RWPE2 (cell line): ENCODE measurements at regions not wholly inside any gene's neighbourhood (a gene's known extent, or its start where the extent isn't known, plus 50 kb on each side); places are given as distances from the start of the nearest gene placed in this dataset.
"Not testable (repeated sequence)": the region's sequence is repeated elsewhere in the genome, so short reads cannot be mapped to it uniquely, and the experiment has no call there.

Source experiments
- ATAC-seq: fragments of 200-7000 bp; cut with Tn5 transposase; 3 replicates; pipeline ENCODE4 v1.9.1; 2021; ENCODE audit warnings: low read depth
- DNase-seq: peaks from one replicate; pipeline ENCODE4 v3.0.0-alpha.2; 2020; ENCODE audit warnings: low spot score
- H3K27ac ChIP-seq: fragments of 450-650 bp; 2 replicates; pipeline ENCODE4 v1.5.1; 2017; ENCODE audit warnings: mild to moderate bottlenecking; ENCODE audit not compliant: poor library complexity, severe bottlenecking
- H3K27me3 ChIP-seq: fragments of 250-450 bp; sonication (Bioruptor Pico); 2 replicates; pipeline ENCODE4 v1.5.1; 2021; ENCODE audit warnings: mild to moderate bottlenecking, moderate library complexity; ENCODE audit not compliant: insufficient read depth, poor library complexity, severe bottlenecking
- H3K36me3 ChIP-seq: fragments of 250-450 bp; sonication (Bioruptor Pico); 2 replicates; pipeline ENCODE4 v1.5.1; 2020; ENCODE audit warnings: low read depth, mild to moderate bottlenecking, moderate library complexity
- H3K4me1 ChIP-seq: fragments of 250-450 bp; sonication (Bioruptor Pico); 2 replicates; pipeline ENCODE4 v1.5.1; 2021; ENCODE audit warnings: mild to moderate bottlenecking, moderate library complexity; ENCODE audit not compliant: insufficient read depth, poor library complexity, severe bottlenecking
- H3K4me3 ChIP-seq: fragments of 250-450 bp; sonication (Bioruptor Pico); 2 replicates; pipeline ENCODE4 v1.5.1; 2021; ENCODE audit warnings: mild to moderate bottlenecking, moderate library complexity; ENCODE audit not compliant: severe bottlenecking
- H3K9me3 ChIP-seq: fragments of 250-450 bp; sonication (Bioruptor Pico); 2 replicates; pipeline ENCODE4 v1.5.1; 2021; ENCODE audit warnings: mild to moderate bottlenecking, moderate library complexity; ENCODE audit not compliant: severe bottlenecking
- TF ChIP-seq, protein P1 (sequence below): fragments of 450-650 bp; IDR thresholded peaks from one replicate; pipeline ENCODE4 v1.5.1; 2017; ENCODE audit warnings: mild to moderate bottlenecking, moderate library complexity; ENCODE audit not compliant: poor library complexity, severe bottlenecking

DNA sequence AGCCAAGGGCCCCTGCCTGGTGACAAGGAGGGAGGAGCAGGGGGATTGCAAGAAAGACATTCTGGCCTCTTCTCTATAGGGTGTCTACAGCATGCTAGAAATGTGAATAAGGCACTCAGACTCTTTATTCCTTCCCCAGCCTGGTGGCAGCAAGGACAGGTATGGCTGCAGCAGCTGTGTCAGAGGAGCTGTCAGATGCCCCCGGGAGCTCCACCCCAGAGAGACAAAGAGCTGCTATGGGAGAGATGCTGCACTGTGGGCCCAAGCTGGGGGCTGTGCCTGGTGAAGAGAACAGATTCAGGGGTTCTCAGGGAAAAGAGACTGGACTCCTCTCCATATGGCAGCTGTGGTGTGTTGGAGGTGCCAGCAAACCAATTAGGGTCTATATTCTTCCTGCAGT, 1063.3 kb downstream of the OLFM4 start:
- DNase-seq, result no peak
- no peak overlapping the region for H3K4me3 ChIP-seq
- H3K4me1 ChIP-seq, result no peaks in the 10 kb centered on the region
- no peaks in the 10 kb centered on the region for H3K27me3 ChIP-seq
- ATAC-seq, result no peak
- TF ChIP-seq, protein P1, sequence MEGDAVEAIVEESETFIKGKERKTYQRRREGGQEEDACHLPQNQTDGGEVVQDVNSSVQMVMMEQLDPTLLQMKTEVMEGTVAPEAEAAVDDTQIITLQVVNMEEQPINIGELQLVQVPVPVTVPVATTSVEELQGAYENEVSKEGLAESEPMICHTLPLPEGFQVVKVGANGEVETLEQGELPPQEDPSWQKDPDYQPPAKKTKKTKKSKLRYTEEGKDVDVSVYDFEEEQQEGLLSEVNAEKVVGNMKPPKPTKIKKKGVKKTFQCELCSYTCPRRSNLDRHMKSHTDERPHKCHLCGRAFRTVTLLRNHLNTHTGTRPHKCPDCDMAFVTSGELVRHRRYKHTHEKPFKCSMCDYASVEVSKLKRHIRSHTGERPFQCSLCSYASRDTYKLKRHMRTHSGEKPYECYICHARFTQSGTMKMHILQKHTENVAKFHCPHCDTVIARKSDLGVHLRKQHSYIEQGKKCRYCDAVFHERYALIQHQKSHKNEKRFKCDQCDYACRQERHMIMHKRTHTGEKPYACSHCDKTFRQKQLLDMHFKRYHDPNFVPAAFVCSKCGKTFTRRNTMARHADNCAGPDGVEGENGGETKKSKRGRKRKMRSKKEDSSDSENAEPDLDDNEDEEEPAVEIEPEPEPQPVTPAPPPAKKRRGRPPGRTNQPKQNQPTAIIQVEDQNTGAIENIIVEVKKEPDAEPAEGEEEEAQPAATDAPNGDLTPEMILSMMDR, result no peak
- no peak overlapping the region for H3K27ac ChIP-seq
- H3K36me3 ChIP-seq, result no peaks in the 10 kb centered on the region
- H3K9me3 ChIP-seq, result no peaks in the 10 kb centered on the region

DNA sequence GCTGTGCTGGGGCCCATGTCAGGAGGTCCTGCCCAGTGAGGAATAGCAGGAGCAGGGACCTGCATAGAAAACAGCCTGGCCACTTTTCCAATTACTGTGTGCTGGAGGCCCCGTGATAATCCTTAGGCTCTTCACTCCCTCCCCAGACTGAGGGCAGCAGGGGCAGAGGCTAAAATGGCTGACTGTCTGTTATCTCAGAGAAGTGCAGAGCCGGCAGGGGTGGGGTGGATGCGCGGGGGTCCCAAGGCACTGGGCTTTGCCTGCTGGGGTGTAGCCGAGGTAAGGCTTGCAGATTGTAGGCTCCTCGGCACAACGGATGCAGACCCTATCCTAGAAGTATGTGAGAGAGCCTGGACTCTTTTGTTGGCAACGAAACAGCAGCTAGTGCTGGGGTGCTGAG, 1064.1 kb downstream of the OLFM4 start:
- no peak for DNase-seq
- TF ChIP-seq, protein P1, result no peak
- Histone ChIP-seq H3K4me3 (no peak overlapping the region), H3K27me3 (no peaks in the 10 kb centered on the region), H3K9me3 (no peaks in the 10 kb centered on the region), H3K4me1 (no peaks in the 10 kb centered on the region), H3K27ac (no peak overlapping the region), H3K36me3 (no peaks in the 10 kb centered on the region)
- no peak for ATAC-seq

DNA sequence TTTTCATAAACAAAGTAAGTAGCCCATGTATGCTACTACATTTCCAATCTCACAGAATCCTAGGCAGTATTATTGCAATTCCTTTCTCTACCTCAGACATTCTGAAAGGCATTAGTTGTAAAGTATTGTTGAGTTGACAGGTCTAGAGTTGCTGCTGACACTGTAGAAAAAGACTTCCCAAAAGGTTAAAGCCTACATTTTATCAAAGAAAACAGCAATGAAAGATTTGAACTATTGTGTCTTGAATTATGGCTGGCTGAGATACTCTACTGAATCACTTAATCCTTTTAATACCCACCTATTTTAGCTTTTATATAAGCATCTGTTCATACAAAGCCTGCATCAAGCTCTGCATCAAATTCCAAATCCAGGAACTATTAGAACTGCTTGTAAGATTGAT, 1082.0 kb downstream of the OLFM4 start:
- no peak for ATAC-seq

DNA sequence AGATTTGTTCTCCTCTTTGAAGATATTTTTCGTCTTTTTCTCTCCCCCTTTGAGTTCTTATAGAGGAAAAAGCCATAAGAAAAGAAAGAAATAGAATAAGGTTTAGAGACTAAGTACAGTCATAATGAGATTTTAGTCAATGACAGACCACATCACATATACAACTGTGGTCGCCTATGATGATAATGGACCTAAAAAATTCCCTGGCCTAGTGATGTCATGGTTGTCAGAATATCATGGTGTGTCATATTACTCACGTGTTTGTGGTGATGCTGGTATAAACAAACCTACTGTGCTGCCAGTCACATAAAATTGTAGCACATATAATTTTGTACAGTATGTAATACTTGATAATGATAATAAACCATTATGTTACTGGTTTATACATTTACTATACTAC, 1096.1 kb downstream of the OLFM4 start:
- no peak for ATAC-seq
- Histone ChIP-seq H3K4me1 (no peaks in the 10 kb centered on the region), H3K36me3 (no peaks in the 10 kb centered on the region), H3K9me3 (no peaks in the 10 kb centered on the region), H3K4me3 (no peak overlapping the region), H3K27me3 (no peaks in the 10 kb centered on the region), H3K27ac (no peak overlapping the region)
- no peak for DNase-seq
- TF ChIP-seq, protein P1, result no peak

More for the DNA sequence above, 1082.0 kb downstream of the OLFM4 start:
- no peaks in the 10 kb centered on the region for H3K4me1 ChIP-seq
- no peaks in the 10 kb centered on the region for H3K36me3 ChIP-seq
- no peak overlapping the region for H3K27ac ChIP-seq
- H3K9me3 ChIP-seq, result no peaks in the 10 kb centered on the region
- DNase-seq, result no peak
- H3K27me3 ChIP-seq, result no peaks in the 10 kb centered on the region
- no peak overlapping the region for H3K4me3 ChIP-seq
- TF ChIP-seq, protein P1, result no peak

DNA sequence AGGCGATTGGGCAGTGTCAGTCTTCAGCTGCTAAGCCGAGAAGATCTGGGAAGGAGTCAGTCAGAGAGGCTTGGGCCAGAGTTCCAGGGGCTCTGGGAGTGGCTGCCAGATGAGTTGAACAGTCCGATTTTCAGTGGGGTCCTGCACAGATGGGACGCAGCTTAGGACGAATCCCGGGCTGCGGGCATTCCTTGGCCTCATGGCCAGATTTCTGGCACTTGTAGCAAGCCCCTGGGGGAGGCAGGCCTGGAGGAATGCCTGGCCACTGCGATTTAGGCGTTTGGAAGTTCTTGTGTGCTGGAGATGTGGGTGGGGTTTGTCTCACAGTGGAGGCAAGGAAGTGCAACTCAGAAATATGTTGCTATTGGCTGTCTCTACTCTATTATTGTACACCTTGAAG, 1102.3 kb downstream of the OLFM4 start:
- not testable (repeated sequence) for H3K4me3 ChIP-seq, H3K27me3 ChIP-seq, ATAC-seq, H3K9me3 ChIP-seq, DNase-seq, H3K36me3 ChIP-seq, H3K27ac ChIP-seq, H3K4me1 ChIP-seq

DNA sequence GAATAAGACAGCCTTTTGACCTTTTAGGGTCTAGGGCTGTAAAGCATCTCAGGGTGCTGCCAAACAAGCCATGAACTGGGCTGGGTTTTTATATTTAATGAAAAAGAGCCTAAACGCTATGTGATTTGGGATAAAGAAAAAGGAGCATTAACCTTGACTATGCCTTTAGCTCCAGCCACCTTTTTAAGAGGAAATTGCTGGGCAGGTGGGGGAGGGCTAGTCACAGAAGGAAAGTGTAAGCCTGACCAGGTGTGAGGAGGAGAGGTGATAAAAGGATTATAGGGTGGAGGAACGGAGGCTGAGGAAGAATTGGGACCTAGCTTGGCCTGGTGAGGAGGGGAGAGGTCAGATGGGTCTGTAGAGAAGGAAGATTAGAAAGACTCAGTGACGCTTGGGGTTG, 1102.8 kb downstream of the OLFM4 start:
- H3K4me3 ChIP-seq, H3K27me3 ChIP-seq, H3K36me3 ChIP-seq, DNase-seq, H3K4me1 ChIP-seq, ATAC-seq, H3K27ac ChIP-seq, H3K9me3 ChIP-seq: not testable (repeated sequence)

DNA sequence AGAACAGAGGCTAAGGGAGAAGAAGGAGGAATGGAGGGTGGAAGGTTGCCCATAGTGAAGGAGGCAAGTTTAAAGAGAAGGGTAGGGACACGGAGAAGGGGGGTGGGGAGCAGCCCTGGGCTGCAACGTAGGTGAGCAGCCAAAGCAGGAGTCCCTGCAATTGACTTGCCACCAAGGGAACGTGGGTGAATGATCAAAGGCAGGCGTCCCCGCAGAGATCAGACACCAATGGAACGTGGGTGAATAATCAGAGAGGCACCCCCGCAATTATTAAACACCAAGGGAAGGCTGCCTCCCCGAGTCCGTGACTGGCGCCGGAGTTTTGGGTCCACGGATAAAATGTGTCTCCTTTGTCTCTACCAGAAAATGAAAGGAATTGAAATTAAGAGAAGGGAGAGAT, 1103.5 kb downstream of the OLFM4 start:
- ATAC-seq, H3K36me3 ChIP-seq, H3K4me3 ChIP-seq, H3K27me3 ChIP-seq, H3K4me1 ChIP-seq, H3K27ac ChIP-seq, DNase-seq, H3K9me3 ChIP-seq: not testable (repeated sequence)

DNA sequence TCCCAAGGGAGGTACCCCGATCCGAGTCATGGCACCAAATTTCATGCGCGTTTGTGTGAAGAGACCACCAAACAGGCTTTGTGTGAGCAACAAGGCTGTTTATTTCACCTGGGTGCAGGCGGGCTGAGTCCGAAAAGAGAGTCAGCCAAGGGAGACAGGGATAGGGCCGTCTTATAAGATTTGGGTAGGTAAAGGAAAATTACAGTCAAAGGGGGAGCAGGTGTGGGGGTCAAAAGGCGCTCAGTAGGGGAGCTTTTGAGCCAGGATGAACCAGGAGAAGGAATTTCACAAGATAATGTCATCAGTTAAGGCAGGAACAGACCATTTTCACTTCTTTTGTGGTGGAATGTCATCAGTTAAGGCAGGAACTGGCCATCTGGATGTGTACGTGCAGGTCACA, 1104.1 kb downstream of the OLFM4 start:
- not testable (repeated sequence) for H3K27ac ChIP-seq, DNase-seq, ATAC-seq, H3K27me3 ChIP-seq, H3K4me1 ChIP-seq, H3K36me3 ChIP-seq, H3K4me3 ChIP-seq, H3K9me3 ChIP-seq
